Eye (tissue), 1 donor: ENCODE measurements at regions not wholly inside any gene's neighbourhood (a gene's known extent, or its start where the extent isn't known, plus 50 kb on each side); places are given as distances from the start of the nearest gene placed in this dataset.
"Not testable (repeated sequence)": the region's sequence is repeated elsewhere in the genome, so short reads cannot be mapped to it uniquely, and the experiment has no call there.

Experiments
- DNase-seq: peaks from one replicate; pipeline ENCODE4 v3.0.0-alpha.2; 2015

- no peak for DNase-seq
Measured at GRCh38 chr6:164817662-164818061, 491.7 kb downstream of the C6orf118 start.

- DNase-seq = no peak
Measured at GRCh38 chr6:164812706-164813105, 496.7 kb downstream of the C6orf118 start.

GRCh38 chr6:164807125-164807524 is 502.3 kb downstream of the C6orf118 start:
- DNase-seq = no peak

GRCh38 chr6:164795056-164795815 is 514.2 kb downstream of the C6orf118 start:
- no peak for DNase-seq

- no peak for DNase-seq
Measured at GRCh38 chr6:164792666-164793065, 516.7 kb downstream of the C6orf118 start.

GRCh38 chr6:164791498-164791897 is 517.9 kb downstream of the C6orf118 start:
- no peak for DNase-seq

GRCh38 chr6:164763788-164764187 is 545.6 kb downstream of the C6orf118 start:
- DNase-seq = no peak

- no peak for DNase-seq
Measured at GRCh38 chr6:164757451-164757850, 552.0 kb downstream of the C6orf118 start.

- no peak for DNase-seq
Measured at GRCh38 chr6:164756723-164757122, 552.7 kb downstream of the C6orf118 start.

- DNase-seq = no peak
Measured at GRCh38 chr6:164756142-164756541, 553.3 kb downstream of the C6orf118 start.

GRCh38 chr6:164753517-164753916 is 555.9 kb downstream of the C6orf118 start:
- no peak for DNase-seq

- DNase-seq = no peak
Measured at GRCh38 chr6:164751395-164751794, 558.0 kb downstream of the C6orf118 start.

- no peak for DNase-seq
Measured at GRCh38 chr6:164750128-164750527, 559.3 kb downstream of the C6orf118 start.

GRCh38 chr6:164749221-164750064 is 560.0 kb downstream of the C6orf118 start:
- DNase-seq = peak; percentile 39

GRCh38 chr6:164744301-164744700 is 565.1 kb downstream of the C6orf118 start:
- DNase-seq = no peak

- DNase-seq = no peak
Measured at GRCh38 chr6:164741938-164742451, 567.4 kb downstream of the C6orf118 start.

GRCh38 chr6:164736090-164736489 is 573.3 kb downstream of the C6orf118 start:
- not testable (repeated sequence) for DNase-seq

GRCh38 chr6:164731539-164731938 is 577.9 kb downstream of the C6orf118 start:
- peak; percentile 9 for DNase-seq

- no peak for DNase-seq
Measured at GRCh38 chr6:164721460-164721859, 587.9 kb downstream of the C6orf118 start.

GRCh38 chr6:164700497-164700896 is 608.9 kb downstream of the C6orf118 start:
- no peak for DNase-seq

GRCh38 chr6:164695896-164696295 is 613.5 kb downstream of the C6orf118 start:
- DNase-seq = no peak

- no peak for DNase-seq
Measured at GRCh38 chr6:164694386-164694785, 615.0 kb downstream of the C6orf118 start.

GRCh38 chr6:164693944-164694343 is 615.5 kb downstream of the C6orf118 start:
- DNase-seq = no peak
